ENCODE measurements at regions not wholly inside any gene's neighbourhood (a gene's known extent, or its start where the extent isn't known, plus 50 kb on each side); places are given as distances from the start of the nearest gene placed in this dataset.

DNA sequence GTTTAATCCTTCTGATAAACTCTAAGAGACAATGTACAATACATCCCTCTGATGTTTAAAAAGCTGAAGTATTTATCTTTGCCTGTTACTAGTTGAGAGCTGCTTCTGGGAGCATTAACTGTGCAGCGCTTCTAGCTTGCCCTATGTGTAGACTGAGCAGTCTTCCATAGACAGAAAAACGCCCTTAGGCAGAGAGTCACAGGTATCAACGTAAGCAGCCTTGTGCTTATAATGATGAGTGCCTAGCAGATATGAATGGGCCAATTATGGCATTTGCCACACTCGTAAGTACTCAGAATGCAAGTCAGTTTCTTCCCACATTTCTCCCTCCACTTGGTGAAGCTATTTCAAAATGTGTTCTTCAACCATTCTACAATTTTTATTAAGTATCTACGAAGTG is 731.1 kb upstream of the SLC8A1 start:
- Mint-ChIP-seq H3K4me1 (ENCODE audit: unreplicated experiment) (no peaks in the 10 kb centered on the region), H3K4me3 (ENCODE audit: unreplicated experiment) (no peak overlapping the region), H3K9me3 (ENCODE audit: unreplicated experiment) (no peaks in the 10 kb centered on the region), H3K27me3 (ENCODE audit: unreplicated experiment) (peaks cover 2% of the 10 kb centered on the region), H3K36me3 (ENCODE audit: unreplicated experiment) (no peaks in the 10 kb centered on the region), H3K27ac (ENCODE audit: unreplicated experiment) (no peak overlapping the region)
- DNase-seq (ENCODE audit: extremely low spot score, unreplicated experiment) = no peak
- TF ChIP-seq, protein P1, sequence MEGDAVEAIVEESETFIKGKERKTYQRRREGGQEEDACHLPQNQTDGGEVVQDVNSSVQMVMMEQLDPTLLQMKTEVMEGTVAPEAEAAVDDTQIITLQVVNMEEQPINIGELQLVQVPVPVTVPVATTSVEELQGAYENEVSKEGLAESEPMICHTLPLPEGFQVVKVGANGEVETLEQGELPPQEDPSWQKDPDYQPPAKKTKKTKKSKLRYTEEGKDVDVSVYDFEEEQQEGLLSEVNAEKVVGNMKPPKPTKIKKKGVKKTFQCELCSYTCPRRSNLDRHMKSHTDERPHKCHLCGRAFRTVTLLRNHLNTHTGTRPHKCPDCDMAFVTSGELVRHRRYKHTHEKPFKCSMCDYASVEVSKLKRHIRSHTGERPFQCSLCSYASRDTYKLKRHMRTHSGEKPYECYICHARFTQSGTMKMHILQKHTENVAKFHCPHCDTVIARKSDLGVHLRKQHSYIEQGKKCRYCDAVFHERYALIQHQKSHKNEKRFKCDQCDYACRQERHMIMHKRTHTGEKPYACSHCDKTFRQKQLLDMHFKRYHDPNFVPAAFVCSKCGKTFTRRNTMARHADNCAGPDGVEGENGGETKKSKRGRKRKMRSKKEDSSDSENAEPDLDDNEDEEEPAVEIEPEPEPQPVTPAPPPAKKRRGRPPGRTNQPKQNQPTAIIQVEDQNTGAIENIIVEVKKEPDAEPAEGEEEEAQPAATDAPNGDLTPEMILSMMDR (IDR thresholded peaks at IDR 0.05) = no peak

DNA sequence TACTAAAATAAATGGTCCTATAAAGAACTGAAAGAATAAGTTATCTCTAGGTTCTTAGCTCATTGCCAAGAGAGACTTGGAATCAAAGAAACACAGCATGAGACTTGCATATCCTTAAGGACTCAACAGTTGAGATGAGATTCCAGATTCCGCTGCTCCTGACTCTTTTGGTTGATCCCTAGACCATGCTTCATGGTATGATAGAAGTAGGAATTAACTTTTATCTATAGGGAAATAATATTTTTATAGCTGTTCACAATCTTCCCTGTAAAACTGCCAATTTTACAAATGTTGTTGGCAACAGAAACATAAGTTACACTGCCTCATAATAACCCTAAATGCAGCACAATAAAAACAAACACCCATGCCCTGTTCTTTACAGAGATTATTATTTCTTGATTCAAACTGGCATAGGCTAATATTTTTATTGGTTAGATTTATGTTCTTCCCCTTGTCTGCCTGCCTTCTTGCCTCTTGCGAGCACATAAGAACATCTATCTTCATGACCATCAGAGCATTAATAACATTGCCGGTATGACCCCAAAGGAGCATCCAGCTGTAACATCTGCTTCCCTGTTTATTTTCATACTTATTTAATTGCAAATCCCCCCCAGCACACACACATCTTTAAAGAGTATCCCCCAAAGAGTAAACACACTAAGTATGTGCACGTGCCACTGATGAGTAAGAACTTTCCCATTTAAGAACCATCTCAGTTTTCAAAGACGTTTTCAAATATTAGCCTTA is 735.7 kb upstream of the SLC8A1 start:
- no peaks in the 10 kb centered on the region for H3K36me3 Mint-ChIP-seq (ENCODE audit: unreplicated experiment)
- DNase-seq (ENCODE audit: extremely low spot score, unreplicated experiment) = no peak

DNA sequence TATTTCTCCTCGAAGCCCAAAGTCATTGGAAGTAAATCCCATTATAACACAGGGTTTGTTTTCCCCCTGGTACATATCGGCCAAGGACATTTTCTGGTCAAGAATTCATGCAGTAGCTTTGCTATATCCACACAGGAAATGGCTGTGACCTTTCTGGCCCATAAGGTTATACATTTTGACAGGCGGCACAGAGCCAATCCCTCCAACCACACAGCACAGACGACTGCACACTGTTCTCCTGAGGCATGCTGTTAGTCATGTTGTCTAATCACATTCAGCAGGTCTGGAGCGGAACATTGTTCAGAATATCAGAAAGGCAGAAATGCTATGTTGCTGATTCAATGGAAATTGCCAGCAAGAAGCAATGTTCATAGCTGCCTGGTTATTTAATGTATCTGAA is 742.3 kb upstream of the SLC8A1 start:
- Mint-ChIP-seq H3K27ac (ENCODE audit: unreplicated experiment) (no peak overlapping the region), H3K4me1 (ENCODE audit: unreplicated experiment) (no peaks in the 10 kb centered on the region), H3K4me3 (ENCODE audit: unreplicated experiment) (no peak overlapping the region), H3K9me3 (ENCODE audit: unreplicated experiment) (no peaks in the 10 kb centered on the region), H3K36me3 (ENCODE audit: unreplicated experiment) (no peaks in the 10 kb centered on the region), H3K27me3 (ENCODE audit: unreplicated experiment) (no peaks in the 10 kb centered on the region)
- no peak for DNase-seq (ENCODE audit: extremely low spot score, unreplicated experiment)
- TF ChIP-seq, protein P1 (IDR thresholded peaks at IDR 0.05) = no peak

More for the DNA sequence above, 735.7 kb upstream of the SLC8A1 start:
- no peaks in the 10 kb centered on the region for H3K9me3 Mint-ChIP-seq (ENCODE audit: unreplicated experiment)
- no peak overlapping the region for H3K27ac Mint-ChIP-seq (ENCODE audit: unreplicated experiment)
- TF ChIP-seq, protein P1 (IDR thresholded peaks at IDR 0.05) = no peak
- H3K4me3 Mint-ChIP-seq (ENCODE audit: unreplicated experiment) = no peak overlapping the region
- peaks cover 2% of the 10 kb centered on the region for H3K27me3 Mint-ChIP-seq (ENCODE audit: unreplicated experiment)
- H3K4me1 Mint-ChIP-seq (ENCODE audit: unreplicated experiment) = no peaks in the 10 kb centered on the region

DNA sequence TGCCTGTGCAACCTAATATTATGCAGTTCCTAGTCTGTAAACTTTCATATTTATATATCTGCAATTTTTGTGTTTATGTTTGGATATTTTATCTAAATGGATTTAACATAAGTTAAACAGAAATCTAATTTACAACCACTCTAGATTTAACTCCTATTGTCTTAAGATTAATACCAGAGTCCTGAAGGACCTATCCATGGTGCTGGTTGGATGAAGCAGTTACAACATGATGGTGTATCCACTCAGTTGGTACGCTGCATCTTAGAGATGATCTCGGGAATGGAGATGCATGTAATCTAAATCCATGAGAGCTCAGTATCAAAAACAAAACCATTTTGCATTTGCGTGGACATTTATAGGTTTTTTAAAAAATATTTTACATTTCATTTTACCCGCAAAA is 745.9 kb upstream of the SLC8A1 start:
- TF ChIP-seq, protein P1 (IDR thresholded peaks at IDR 0.05) = no peak
- H3K27ac Mint-ChIP-seq (ENCODE audit: unreplicated experiment) = no peak overlapping the region
- H3K9me3 Mint-ChIP-seq (ENCODE audit: unreplicated experiment) = no peaks in the 10 kb centered on the region
- no peaks in the 10 kb centered on the region for H3K4me1 Mint-ChIP-seq (ENCODE audit: unreplicated experiment)
- H3K27me3 Mint-ChIP-seq (ENCODE audit: unreplicated experiment) = no peaks in the 10 kb centered on the region
- no peak overlapping the region for H3K4me3 Mint-ChIP-seq (ENCODE audit: unreplicated experiment)
- DNase-seq (ENCODE audit: extremely low spot score, unreplicated experiment) = no peak
- no peaks in the 10 kb centered on the region for H3K36me3 Mint-ChIP-seq (ENCODE audit: unreplicated experiment)

DNA sequence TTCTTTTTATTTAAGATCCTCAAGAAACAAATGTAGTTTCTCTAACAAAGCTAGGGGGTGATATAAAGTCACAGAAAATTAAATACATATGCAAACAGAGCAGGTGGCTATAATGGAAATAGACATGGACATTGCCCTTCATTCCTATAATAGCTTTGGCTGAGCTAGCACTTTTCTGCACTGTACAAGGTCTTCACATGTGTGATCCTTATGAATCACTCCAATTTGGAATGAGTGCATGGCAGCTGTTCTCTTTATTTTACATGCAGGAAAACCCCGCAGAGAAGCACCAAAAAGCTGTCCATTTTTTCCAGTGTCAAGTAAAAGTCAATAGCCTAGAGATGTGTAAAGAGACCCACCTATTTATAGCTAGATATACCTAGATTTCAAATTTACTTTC is 747.4 kb upstream of the SLC8A1 start:
- Mint-ChIP-seq H3K36me3 (ENCODE audit: unreplicated experiment) (no peaks in the 10 kb centered on the region), H3K9me3 (ENCODE audit: unreplicated experiment) (no peaks in the 10 kb centered on the region), H3K4me1 (ENCODE audit: unreplicated experiment) (no peaks in the 10 kb centered on the region), H3K4me3 (ENCODE audit: unreplicated experiment) (no peak overlapping the region), H3K27me3 (ENCODE audit: unreplicated experiment) (no peaks in the 10 kb centered on the region), H3K27ac (ENCODE audit: unreplicated experiment) (no peak overlapping the region)
- TF ChIP-seq, protein P1 (IDR thresholded peaks at IDR 0.05) = no peak
- no peak for DNase-seq (ENCODE audit: extremely low spot score, unreplicated experiment)
